ENCODE measurements at regions not wholly inside any gene's neighbourhood (a gene's known extent, or its start where the extent isn't known, plus 50 kb on each side); places are given as distances from the start of the nearest gene placed in this dataset.

GRCh38 chr14:101191101-101191720 is 287.7 kb upstream of the RTL1 start:
- DNase-seq (ENCODE audit: low spot score): no peak
- no peak for FAIRE-seq

- FAIRE-seq (no peak), DNase-seq (ENCODE audit: low spot score) (no peak)
Measured at GRCh38 chr14:101191721-101192660, 288.5 kb upstream of the RTL1 start.

- FAIRE-seq (no peak), DNase-seq (ENCODE audit: low spot score) (no peak)
Measured at GRCh38 chr14:101192661-101193000, 289.1 kb upstream of the RTL1 start.

GRCh38 chr14:101193106-101193844 is 289.8 kb upstream of the RTL1 start:
- FAIRE-seq: no peak
- DNase-seq (ENCODE audit: low spot score): no peak

- DNase-seq (ENCODE audit: low spot score) (no peak), FAIRE-seq (no peak)
Measured at GRCh38 chr14:101193845-101194372, 290.4 kb upstream of the RTL1 start.

GRCh38 chr14:101194373-101195308 is 291.1 kb upstream of the RTL1 start:
- no peak for FAIRE-seq

GRCh38 chr14:101195309-101195901 is 291.9 kb upstream of the RTL1 start:
- FAIRE-seq (no peak), DNase-seq (ENCODE audit: low spot score) (no peak)

More at GRCh38 chr14:101194373-101195308, 291.1 kb upstream of the RTL1 start:
- no peak for DNase-seq (ENCODE audit: low spot score)

GRCh38 chr14:101196051-101196712 is 292.7 kb upstream of the RTL1 start:
- DNase-seq (ENCODE audit: low spot score) (no peak), FAIRE-seq (no peak)

GRCh38 chr14:101196795-101197590 is 293.5 kb upstream of the RTL1 start:
- DNase-seq (ENCODE audit: low spot score) (no peak), FAIRE-seq (no peak)

GRCh38 chr14:101197595-101198397 is 294.3 kb upstream of the RTL1 start:
- no peak for DNase-seq (ENCODE audit: low spot score)
- FAIRE-seq: no peak

GRCh38 chr14:101198398-101199027 is 295.0 kb upstream of the RTL1 start:
- FAIRE-seq (no peak), DNase-seq (ENCODE audit: low spot score) (no peak)

- DNase-seq (ENCODE audit: low spot score) (no peak), FAIRE-seq (no peak)
Measured at GRCh38 chr14:101199028-101199770, 295.7 kb upstream of the RTL1 start.

GRCh38 chr14:101200008-101200649 is 296.6 kb upstream of the RTL1 start:
- FAIRE-seq: no peak
- DNase-seq (ENCODE audit: low spot score): no peak

GRCh38 chr14:101200650-101201516 is 297.4 kb upstream of the RTL1 start:
- FAIRE-seq (no peak), DNase-seq (ENCODE audit: low spot score) (no peak)

GRCh38 chr14:101201535-101202151 is 298.1 kb upstream of the RTL1 start:
- DNase-seq (ENCODE audit: low spot score): no peak
- no peak for FAIRE-seq
